NCI-H748 treated with DMSO at 0.1 percent for 48 hours (cell line): ENCODE measurements at regions not wholly inside any gene's neighbourhood (a gene's known extent, or its start where the extent isn't known, plus 50 kb on each side); places are given as distances from the start of the nearest gene placed in this dataset.

ENCODE experiments used
- DNase-seq: peaks from one replicate; lab custom pipeline; 2025; lab: John Stamatoyannopoulos, UW

- no peak for DNase-seq
Measured at GRCh38 chr7:112882991-112883390, 92.8 kb upstream of the TMEM168 start.

DNA sequence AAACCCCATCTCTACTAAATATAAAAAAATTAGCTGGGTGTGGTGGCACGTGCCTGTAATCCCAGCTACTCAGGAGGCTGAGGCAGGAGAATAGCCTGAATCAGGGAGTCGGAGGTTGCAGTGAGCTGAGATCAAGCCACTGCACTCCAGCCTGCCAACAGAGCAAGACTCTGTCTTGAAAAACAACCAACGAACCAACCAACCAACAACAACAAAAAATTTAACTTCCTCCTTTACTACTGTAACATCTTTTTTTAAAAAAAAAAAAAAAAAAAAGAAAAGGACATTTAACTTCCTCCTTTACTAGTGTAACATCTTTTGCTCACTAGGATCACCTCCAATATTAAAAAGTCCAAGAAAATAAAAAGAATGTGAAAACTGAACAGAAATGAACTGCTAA lies 92.3 kb upstream of the TMEM168 start:
- DNase-seq, result no peak

DNA sequence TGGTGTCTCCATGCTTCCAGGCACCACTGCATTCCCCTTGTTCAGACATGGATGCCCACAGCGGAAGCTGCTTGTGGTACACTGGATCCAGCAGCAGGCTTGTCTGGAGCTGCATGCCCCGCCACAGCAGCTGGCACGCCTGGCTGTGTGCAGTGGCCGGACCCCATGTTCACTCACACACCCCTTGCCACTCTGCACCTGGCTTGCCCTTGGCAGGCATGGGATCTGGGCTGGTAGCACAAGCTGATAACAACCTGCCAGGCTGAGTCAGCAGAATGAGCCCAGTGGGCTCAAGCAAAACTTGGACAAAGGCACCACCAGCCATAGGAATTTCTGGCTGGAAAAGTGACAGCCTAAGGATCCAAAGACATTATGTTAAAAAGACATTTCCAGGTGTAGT lies 91.8 kb upstream of the TMEM168 start:
- DNase-seq, result no peak

DNA sequence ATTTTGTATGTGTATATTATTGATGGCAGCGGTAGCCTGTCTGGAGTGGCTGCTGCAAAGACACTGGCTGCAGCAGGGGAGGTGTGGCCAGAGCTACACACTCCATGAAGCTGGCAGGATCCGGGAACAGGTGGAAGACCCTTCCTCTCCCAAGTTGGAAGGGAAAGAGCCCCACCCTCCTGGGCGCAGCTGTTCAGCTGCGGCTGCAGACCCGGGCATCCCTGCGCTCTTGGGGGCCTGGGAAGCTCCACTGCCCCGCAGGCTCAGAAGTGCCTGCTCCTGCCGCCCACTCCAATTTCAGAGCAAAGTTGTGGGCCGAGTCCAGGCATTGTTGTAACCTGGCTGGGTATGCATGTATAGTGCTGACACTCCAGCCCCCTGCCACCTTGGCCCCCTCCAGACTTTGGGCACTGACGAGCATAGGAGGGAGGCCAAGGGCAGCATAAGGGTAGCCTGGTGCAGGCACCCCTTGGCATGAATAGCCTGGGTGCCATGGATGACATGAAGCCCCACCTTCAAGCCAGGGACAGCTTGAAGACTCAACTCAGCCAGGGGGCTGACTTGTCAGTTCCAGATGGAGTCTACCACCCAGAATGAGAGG lies 90.7 kb upstream of the TMEM168 start:
- DNase-seq, result no peak

DNA sequence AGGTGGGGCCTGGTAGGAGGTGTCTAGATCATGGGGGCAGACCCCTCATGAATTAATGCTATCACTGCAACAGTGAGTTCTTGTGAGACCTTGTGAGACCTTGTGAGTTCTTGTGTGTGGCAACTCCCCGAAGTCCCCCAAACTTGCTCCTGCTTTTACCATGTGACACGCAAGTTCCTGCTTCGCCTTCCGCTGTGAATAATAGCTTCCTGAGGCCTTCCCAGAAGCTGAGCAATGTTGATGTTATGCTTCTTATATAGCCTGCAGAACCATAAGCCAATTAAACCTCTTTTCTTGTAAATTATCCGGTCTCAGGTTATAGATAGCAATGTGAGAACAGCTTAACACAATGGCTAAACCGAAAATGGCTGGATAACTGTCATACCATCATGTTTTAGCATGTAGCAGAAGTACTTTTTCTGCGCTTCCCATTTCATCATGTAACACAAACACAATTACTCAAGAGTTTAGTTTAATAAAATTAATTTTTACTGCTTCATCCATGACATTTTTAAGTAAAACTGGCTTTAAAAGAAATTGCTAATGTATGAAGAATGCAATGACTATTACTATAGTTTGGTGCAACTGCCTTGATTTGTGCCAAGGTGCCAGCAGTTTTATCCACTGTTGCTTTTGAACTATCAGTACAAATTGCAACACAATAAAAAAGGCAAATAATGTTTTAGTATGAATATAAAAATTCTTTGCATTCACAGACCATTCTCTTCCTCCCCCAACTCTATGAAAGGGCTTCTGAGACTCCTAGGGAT lies 87.7 kb upstream of the TMEM168 start:
- no peak for DNase-seq

DNA sequence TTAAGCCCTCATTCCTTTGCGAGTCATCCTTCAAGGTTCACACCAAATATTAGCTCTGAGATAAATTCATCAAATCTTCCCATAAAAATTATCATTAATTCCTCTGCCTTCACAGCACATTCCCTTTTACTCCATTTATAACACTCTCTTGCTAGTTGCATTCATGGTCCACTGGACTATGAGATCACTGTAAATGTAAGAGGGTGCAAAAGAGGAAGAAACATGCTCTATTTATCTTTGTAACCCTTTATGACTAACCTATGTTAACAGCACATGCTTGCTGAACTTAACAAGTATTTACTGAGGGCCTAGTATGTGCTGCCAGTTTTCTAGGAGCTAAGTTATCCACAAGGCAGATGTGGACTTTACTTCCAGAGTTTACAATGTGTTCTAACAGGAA lies 86.7 kb upstream of the TMEM168 start:
- no peak for DNase-seq

DNA sequence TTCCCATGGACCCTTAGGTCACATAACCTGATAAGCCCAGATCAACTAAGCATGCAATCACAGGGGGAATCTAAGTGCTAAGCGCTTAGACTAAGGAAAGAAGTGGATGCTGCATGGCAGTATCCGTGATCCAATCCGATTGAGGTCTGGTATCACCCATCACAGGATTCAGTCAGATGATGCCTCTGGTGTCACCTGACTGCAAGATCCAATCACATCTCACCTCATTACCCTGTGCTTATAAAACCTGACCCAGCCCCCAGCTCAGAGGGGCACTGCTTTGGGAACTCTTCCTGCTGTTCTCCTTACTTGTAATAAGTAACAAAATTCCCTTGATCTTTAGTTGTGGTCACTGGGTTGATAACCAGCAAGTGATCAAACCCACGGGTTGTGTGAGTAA lies 84.7 kb upstream of the TMEM168 start:
- no peak for DNase-seq

DNA sequence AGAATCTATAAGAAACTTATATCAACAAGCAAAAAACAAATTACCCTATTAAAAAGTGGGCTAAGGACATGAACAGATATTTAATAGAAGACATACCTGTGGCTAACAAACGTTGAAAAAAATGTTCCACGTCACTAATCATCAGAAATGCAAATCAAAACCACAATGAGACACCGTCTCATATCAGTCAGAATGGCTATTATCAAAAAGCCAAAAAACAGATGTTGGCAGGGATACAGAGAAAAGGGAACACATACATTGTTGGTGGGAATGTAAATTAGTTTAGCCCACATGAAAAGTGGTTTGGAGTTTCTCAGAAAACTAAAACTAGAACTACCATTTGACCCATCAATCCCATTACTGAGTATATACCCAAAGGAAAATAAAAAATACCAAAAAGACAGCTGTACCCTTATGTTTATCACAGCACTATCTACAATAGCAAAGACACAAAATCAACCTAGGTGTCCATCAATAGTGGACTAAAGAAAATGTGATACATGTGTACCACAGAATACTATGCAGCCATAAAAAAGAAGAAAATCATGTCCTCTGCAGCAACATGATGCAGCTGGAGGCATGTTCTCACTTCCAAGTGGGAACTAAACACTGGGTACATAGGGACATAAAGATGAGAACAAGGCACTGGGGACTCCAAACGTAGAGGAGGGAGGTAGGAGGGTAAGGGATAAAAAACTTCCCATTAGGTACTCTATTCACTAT lies 83.8 kb upstream of the TMEM168 start:
- DNase-seq, result no peak

DNA sequence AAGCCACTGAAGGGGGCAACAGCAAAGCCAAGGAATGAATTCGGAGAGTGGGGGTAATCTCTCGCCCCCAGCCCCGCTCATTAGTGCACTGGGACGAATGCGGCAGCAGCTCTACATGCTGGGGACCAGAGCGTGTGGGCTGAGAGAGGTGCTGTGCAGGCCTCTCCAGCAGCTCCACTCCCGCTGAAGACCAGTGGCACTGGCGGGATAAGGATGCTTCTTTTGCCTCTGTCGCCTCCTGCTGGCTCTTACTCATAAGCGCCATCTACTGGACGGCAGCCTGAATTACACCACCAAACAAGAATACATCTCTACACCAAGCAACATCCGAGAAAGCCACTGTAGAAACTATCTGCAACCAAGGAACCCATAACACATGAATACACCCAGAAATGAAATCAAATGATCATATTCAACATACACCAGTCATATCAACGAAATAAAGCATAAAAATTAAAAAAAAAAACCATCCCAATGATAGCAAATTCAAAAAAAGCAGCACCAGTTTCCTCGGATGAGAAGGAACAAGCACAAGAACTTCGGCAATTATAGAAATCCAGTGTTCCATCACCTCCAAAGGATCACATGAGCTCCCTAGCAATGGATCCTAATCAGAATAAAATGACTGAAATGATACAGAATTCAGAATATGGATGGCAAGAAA lies 79.0 kb upstream of the TMEM168 start:
- peak; percentile 11 for DNase-seq

DNA sequence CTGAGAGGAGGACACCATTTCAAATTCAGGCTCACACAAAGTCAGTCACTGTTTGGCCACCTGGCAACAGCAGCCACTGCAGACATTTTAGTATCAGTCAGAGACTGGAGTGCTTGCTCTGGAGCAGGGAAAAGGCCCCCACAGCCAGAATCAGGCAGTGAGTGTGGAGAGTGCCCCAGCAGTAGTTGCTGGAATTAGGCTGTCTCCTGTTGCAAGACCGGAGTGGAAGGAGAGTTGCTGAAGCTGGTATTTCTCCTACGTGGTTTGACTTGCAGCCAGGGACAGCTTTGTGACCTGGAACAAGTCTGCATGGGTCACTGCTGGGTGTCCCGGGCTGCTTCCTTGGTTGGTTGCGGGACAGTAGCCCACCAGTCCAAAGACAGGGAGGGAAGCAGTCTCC lies 78.4 kb upstream of the TMEM168 start:
- DNase-seq, result no peak

DNA sequence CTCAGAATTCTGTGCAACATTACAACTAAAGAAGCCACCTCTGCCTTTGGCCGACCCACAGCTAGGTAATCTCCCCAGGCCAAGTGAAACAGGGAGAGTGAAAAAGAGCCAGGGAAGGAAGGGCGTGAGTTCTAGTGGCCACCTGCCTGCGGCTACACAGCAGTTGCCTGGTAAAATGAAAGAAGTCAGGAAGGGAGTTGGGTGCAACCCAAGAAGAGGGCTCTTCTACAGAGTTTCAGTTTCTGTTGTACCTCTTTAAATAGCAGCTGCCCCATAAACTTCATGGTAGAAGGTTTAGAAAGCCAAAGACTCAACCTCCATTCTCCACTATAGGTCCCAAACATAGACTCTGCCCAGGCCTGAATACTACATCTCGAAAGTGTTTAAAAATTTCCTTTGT lies 76.2 kb upstream of the TMEM168 start:
- DNase-seq, result no peak

- DNase-seq, result no peak
Measured at GRCh38 chr7:112864380-112864779, 74.2 kb upstream of the TMEM168 start.

DNA sequence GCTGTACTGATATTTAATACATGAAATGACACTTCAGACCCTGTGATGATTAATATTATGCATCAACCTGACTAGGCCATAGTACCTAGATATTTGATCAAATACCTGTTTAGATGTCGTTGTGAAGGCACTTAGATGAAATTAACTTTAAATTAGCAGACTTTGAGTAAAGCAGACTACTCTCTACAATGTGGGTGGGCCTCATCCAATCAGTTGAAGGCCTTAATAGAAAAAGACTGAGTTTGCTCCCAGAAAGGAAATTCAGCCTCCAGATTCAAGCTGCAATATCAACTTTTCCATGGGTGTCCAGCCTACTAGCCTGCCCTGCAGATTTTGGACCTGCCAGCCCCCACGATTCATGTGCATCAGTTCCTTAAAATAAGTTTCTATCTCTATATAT lies 68.6 kb upstream of the TMEM168 start:
- no peak for DNase-seq

GRCh38 chr7:112855227-112855626 lies 65.0 kb upstream of the TMEM168 start:
- DNase-seq, result no peak

DNA sequence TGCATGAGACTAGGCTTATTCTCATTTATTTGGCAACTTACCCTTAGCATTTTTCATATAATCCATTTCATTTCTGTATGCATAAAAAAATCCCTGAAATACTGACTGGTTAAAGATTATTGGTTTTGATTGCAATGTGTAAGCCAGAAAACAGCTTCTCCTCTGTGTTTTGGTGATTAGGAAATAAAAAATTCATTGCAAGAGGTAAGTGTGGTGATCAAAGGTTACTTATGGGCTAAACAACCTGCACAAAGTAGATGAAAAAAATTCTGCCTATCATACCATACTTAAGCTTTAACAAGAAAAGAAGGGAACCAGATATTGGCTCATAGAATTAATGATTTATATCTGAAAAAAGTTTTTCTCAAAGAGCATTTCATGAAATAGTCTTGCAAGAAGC lies 64.0 kb upstream of the TMEM168 start:
- no peak for DNase-seq

DNA sequence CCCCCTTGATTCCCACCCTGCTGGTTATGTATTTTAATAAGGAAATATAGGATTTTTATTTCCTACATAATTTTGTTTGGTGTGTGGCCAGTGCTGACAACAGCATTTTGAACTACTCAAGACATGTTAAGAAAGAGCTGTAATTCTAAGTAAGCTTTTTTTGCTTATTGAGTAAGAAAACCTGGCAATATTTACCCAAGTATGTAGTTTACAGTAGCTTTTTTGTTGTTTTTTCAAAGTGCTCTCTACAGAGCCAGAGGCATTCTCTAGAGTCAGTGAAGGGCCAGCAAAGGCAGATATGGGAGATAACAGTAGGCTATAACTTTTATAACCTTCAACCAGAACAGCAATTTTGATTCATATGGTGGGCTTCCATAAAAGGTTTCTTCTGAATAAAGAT lies 63.2 kb upstream of the TMEM168 start:
- DNase-seq, result no peak

- no peak for DNase-seq
Measured at GRCh38 chr7:112843151-112843550, 53.0 kb upstream of the TMEM168 start.
